ENCODE measurements at regions not wholly inside any gene's neighbourhood (a gene's known extent, or its start where the extent isn't known, plus 50 kb on each side); places are given as distances from the start of the nearest gene placed in this dataset.

- TF ChIP-seq POLR2A (IDR thresholded peaks at IDR 0.05): no peak
- TF ChIP-seq, protein P1, sequence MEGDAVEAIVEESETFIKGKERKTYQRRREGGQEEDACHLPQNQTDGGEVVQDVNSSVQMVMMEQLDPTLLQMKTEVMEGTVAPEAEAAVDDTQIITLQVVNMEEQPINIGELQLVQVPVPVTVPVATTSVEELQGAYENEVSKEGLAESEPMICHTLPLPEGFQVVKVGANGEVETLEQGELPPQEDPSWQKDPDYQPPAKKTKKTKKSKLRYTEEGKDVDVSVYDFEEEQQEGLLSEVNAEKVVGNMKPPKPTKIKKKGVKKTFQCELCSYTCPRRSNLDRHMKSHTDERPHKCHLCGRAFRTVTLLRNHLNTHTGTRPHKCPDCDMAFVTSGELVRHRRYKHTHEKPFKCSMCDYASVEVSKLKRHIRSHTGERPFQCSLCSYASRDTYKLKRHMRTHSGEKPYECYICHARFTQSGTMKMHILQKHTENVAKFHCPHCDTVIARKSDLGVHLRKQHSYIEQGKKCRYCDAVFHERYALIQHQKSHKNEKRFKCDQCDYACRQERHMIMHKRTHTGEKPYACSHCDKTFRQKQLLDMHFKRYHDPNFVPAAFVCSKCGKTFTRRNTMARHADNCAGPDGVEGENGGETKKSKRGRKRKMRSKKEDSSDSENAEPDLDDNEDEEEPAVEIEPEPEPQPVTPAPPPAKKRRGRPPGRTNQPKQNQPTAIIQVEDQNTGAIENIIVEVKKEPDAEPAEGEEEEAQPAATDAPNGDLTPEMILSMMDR (IDR thresholded peaks at IDR 0.05): no peak
- WGBS, 2 donors: 63 to 69% methylated on average over 3 of the region's 3 CpGs
- intact Hi-C loops (cut with DNase I; ENCODE audit: low total_unique reads): no loop called here
- H3K4me3 ChIP-seq (ENCODE audit: low read depth, poor library complexity, severe bottlenecking): no peak overlapping the region
- no peak for DNase-seq (ENCODE audit: low spot score in 2 of 2)
Observed at GRCh38 chr1:189597083-189597482, 880.6 kb downstream of the BRINP3 start.

GRCh38 chr1:189605226-189605625 lies 872.4 kb downstream of the BRINP3 start:
- TF ChIP-seq POLR2A (IDR thresholded peaks at IDR 0.05): no peak
- TF ChIP-seq, protein P1 (IDR thresholded peaks at IDR 0.05): no peak
- 81 to 82% methylated on average over 2 of the region's 2 CpGs for WGBS, 2 donors
- DNase-seq (ENCODE audit: low spot score in 2 of 2): no peak
- intact Hi-C loops (cut with DNase I; ENCODE audit: low total_unique reads): no loop called here
- H3K4me3 ChIP-seq (ENCODE audit: low read depth, poor library complexity, severe bottlenecking): no peak overlapping the region

DNA sequence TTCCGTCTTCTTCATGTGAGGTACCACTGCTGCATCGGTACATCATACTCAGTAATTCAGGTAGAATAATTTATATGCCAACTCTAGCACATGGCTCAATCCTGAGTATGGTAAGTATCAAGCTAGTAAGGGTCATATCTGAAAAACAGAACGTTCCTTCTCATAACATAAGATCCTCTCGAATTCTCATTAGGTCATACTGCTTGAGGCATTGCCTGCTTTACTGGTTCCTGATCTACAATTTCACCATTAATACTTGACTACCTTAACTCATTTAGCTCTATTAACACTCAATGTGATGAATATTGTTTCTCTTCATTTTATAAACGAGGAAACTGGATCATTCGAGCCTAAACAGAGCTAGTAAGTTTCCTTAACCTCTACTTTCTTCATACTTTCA lies 871.6 kb downstream of the BRINP3 start:
- intact Hi-C loops (cut with DNase I; ENCODE audit: low total_unique reads): no loop called here
- no peak for DNase-seq (ENCODE audit: low spot score in 2 of 2)
- TF ChIP-seq, protein P1 (IDR thresholded peaks at IDR 0.05): no peak
- TF ChIP-seq POLR2A (IDR thresholded peaks at IDR 0.05): no peak
- H3K4me3 ChIP-seq (ENCODE audit: low read depth, poor library complexity, severe bottlenecking): no peak overlapping the region
- WGBS, 2 donors: 74 to 76% methylated on average over 6 of the region's 6 CpGs

DNA sequence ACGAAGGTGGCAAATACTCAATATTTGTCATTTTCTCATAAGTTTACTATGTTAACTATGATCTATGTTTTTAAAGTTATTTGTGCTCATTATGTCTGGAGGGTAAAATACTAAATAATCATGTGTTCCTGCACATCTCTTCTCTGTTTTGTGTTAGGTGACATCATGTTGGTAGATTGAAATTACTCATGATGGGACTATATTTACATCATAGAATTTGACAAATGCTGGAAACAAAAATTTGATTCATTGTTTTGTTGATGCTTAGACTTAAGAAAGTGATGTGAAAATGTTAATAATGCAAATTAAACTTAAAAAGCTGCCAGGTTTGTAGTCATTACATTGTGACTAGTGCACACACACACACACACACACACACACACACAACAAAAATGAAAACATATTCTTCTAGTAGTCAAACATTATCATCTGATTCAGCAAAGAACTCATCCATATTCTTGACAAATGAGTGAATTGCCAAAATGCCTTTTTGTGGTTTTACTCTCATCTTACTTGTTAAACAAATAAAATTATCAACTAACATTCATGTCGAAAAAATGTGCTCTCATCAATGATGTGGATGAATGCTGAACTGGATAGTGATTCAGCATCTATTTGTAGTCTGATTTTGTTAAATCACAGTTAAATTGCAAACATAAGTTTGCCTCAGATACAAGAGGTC lies 870.7 kb downstream of the BRINP3 start:
- WGBS, 2 donors: 70 to 74% methylated on average over 2 of the region's 2 CpGs
- no peak overlapping the region for H3K4me3 ChIP-seq (ENCODE audit: low read depth, poor library complexity, severe bottlenecking)
- TF ChIP-seq, protein P1 (IDR thresholded peaks at IDR 0.05): no peak
- TF ChIP-seq POLR2A (IDR thresholded peaks at IDR 0.05): no peak
- DNase-seq (ENCODE audit: low spot score in 2 of 2): no peak
- intact Hi-C loops (cut with DNase I; ENCODE audit: low total_unique reads): no loop called here

DNA sequence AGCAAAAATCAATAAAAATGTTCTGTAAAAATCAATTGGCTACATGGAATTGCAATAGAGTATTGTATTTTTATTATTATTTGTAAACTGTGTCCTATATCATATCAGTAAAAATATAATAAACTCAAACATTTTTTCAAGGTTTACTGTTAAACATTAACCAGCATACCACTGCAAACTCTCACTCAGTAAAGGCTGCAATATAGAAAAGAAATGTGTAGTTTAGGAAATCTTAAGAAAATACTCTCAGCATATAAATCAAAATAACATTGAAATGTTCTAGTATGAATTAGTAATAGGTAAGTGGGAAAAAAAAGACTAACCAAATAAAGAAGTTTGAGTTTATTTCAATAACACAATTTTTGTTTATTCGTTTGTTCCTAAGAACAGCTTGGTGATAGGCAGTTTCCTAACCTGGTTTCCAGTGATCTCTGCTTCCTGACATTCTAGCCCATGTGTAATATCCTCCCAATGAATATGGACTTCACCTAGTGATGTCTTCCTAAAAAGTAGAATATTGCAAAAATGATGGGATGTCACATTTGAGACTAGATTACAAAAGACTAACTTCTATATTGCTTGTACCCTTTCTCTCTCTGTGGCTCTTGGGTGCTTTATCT lies 870.1 kb downstream of the BRINP3 start:
- TF ChIP-seq, protein P1 (IDR thresholded peaks at IDR 0.05): no peak
- TF ChIP-seq POLR2A (IDR thresholded peaks at IDR 0.05): no peak
- WGBS, 2 donors: 74 to 84% methylated on average over 1 of the region's 1 CpG
- intact Hi-C loops (cut with DNase I; ENCODE audit: low total_unique reads): no loop called here
- H3K4me3 ChIP-seq (ENCODE audit: low read depth, poor library complexity, severe bottlenecking): no peak overlapping the region
- no peak for DNase-seq (ENCODE audit: low spot score in 2 of 2)
